Coronary artery (tissue), 2 donors: ENCODE measurements at regions not wholly inside any gene's neighbourhood (a gene's known extent, or its start where the extent isn't known, plus 50 kb on each side); places are given as distances from the start of the nearest gene placed in this dataset.
"Not testable (repeated sequence)": the region's sequence is repeated elsewhere in the genome, so short reads cannot be mapped to it uniquely, and the experiment has no call there.

Experiments
- DNase-seq: peaks from one replicate; pipeline ENCODE4 v3.0.0-alpha.2; 2017; ENCODE audit warnings: low spot score
- H3K27ac ChIP-seq, 2 donors: fragments of 200-600 bp; sonication (generic); one replicate each; pipeline ENCODE4 v1.5.1; 2016 to 2019
- H3K4me3 ChIP-seq: fragments of 200-600 bp; sonication (generic); 2 replicates; pipeline ENCODE4 v1.5.1; 2016; ENCODE audit warnings: mild to moderate bottlenecking, moderate library complexity
- TF ChIP-seq, protein P1 (sequence below): fragments of 200-600 bp; sonication (generic); IDR thresholded peaks from one replicate; pipeline ENCODE4 v1.5.1; 2019; ENCODE audit warnings: antibody characterized with exemption

DNA sequence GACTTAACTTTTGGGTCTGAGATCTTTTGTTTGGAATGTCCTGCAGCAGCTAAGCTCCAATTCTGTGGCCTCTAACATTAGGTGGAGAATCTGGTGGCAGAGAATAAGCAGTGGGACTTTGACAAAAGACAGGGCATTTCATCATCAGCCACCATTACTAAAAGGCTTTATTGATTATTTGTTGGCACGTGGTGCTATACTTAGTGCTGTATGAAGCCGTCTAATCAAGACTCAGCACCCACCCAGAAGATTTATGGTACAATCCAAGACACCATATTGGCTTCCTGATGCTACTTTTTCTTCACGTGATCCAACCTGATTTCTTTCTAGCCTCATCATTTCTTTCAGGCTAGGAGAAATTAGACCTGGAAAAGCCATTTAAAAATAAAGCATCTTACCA is 80.7 kb upstream of the GRAMD1B start:
- Histone ChIP-seq H3K4me3 (no peak overlapping the region), H3K27ac (no peak overlapping the region)
- DNase-seq = no peak
- TF ChIP-seq, protein P1, sequence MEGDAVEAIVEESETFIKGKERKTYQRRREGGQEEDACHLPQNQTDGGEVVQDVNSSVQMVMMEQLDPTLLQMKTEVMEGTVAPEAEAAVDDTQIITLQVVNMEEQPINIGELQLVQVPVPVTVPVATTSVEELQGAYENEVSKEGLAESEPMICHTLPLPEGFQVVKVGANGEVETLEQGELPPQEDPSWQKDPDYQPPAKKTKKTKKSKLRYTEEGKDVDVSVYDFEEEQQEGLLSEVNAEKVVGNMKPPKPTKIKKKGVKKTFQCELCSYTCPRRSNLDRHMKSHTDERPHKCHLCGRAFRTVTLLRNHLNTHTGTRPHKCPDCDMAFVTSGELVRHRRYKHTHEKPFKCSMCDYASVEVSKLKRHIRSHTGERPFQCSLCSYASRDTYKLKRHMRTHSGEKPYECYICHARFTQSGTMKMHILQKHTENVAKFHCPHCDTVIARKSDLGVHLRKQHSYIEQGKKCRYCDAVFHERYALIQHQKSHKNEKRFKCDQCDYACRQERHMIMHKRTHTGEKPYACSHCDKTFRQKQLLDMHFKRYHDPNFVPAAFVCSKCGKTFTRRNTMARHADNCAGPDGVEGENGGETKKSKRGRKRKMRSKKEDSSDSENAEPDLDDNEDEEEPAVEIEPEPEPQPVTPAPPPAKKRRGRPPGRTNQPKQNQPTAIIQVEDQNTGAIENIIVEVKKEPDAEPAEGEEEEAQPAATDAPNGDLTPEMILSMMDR = no peak

GRCh38 chr11:123344790-123345357 is 85.2 kb upstream of the GRAMD1B start:
- no peak overlapping the region for H3K4me3 ChIP-seq
- no peak overlapping the region for H3K27ac ChIP-seq
- no peak for DNase-seq
- TF ChIP-seq, protein P1 = no peak

DNA sequence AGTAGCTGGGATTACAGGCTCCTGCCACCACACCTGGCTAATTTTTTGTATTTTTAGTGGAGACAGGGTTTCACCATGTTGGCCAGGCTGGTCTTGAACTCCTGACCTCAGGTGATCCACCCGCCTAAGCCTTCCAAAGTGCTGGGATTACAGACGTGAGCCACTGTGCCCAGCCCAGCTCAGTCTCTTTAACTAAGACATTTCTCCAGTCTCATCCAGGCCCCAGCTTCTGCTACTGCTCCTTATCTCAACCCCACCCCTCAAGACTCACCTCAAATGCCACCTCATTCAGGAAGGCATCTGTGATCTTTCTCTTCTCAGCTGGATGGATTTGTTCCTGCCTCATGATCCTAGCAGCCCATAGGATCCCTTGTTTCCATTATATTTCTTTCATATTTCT is 85.9 kb upstream of the GRAMD1B start:
- H3K27ac ChIP-seq, H3K4me3 ChIP-seq, DNase-seq: not testable (repeated sequence)

DNA sequence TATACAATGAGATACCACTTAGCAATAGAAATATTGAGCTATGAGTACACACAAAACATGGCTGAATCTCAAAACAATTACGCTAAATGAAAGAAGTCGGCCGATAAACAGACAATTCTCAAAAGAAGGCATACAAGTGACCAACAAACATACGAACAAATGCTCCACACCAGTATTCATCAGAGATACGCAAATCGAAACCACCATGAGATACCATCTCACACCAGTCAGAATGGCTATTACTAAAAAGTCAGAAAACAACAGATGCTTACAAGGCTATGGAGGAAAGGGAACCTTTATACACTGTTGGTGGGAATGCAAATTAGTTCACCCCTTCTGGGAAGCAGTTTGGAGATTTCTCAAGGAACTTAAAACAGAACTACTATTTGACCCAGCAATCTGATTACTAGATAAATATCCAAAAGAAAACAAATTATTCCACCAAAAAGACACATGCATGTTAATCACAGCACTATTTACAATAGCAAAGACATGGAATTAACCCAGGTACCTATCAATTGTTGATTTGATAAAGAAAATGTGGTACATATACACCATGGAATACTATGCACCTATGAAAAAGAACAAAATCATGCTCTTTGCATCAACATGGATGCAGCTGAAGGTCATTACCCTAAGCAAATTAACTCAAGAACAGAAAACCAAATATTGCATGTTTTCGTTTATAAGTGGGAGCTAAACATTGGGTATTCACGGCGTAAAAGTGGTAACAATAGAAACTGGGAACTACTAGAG is 90.9 kb upstream of the GRAMD1B start:
- TF ChIP-seq, protein P1 = no peak

GRCh38 chr11:123338266-123338800 is 91.7 kb upstream of the GRAMD1B start:
- no peak overlapping the region for H3K4me3 ChIP-seq
- H3K27ac ChIP-seq = no peak overlapping the region
- TF ChIP-seq, protein P1 = no peak
- no peak for DNase-seq

More for the DNA sequence above, 90.9 kb upstream of the GRAMD1B start:
- H3K27ac ChIP-seq = no peak overlapping the region
- H3K4me3 ChIP-seq = no peak overlapping the region
- DNase-seq = no peak

DNA sequence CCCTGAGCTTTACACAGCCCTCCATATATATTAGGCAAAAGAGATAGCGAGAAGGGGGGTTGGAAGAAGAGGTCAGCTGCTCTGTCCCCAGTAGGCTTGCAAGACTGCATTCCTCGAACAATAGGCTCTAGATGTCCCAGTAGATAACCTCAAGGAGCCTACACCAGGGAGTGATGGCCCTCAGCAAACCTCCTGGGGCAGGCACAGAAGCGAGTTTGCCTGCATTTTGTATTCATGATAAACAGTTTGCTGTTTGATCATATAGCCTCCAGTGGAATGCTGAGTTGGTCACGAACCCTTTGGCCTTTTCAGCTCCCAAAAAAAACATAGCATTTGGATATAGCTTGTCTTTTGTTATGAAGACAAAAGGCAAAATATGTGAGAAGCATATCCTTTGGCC is 95.1 kb upstream of the GRAMD1B start:
- TF ChIP-seq, protein P1 = no peak
- H3K4me3 ChIP-seq = no peak overlapping the region
- no peak overlapping the region for H3K27ac ChIP-seq
- DNase-seq = no peak

DNA sequence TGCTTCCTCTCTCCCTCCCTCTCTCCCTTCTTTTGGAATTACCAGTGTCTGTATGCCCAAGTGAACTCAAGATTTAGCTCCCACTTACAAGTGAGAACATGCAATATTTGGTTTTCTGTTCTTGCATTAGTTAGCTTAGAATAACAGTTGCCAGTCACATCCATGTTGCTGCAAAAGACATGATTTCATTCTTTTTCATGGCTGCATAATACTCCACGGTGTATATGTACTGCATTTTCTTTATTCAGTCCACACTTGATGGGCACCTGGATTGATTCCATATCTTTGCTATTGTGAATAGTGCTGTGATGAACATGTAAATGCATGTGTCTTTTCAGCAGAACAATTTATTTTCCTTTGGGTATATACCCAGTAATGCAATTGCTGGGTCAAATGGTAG is 97.5 kb upstream of the GRAMD1B start:
- H3K27ac ChIP-seq, DNase-seq, H3K4me3 ChIP-seq: not testable (repeated sequence)

- Histone ChIP-seq H3K27ac (no peak overlapping the region), H3K4me3 (no peak overlapping the region)
- no peak for DNase-seq
- TF ChIP-seq, protein P1 = no peak
Measured at GRCh38 chr11:123330948-123331347, 99.1 kb upstream of the GRAMD1B start.
